SK-N-MC (cell line): ENCODE measurements at regions not wholly inside any gene's neighbourhood (a gene's known extent, or its start where the extent isn't known, plus 50 kb on each side); places are given as distances from the start of the nearest gene placed in this dataset.

ENCODE experiments used
- EZH2 ChIP-seq: fragments of 200-600 bp; sonication (generic); IDR thresholded peaks from one replicate; pipeline ENCODE4 v1.6.1; 2017; ENCODE audit warnings: antibody characterized with exemption
- POLR2AphosphoS5 ChIP-seq: IDR thresholded peaks from 2 replicates; pipeline ENCODE4 v1.6.1; 2012; ENCODE audit warnings: mild to moderate bottlenecking, low read depth, low read length, borderline replicate concordance

- TF ChIP-seq POLR2AphosphoS5 (no peak), EZH2 (no peak)
These were observed 149.1 kb upstream of the RNF32 start for GRCh38 chr7:156491435-156491834.
